GM12878 (cell line): ENCODE measurements at regions not wholly inside any gene's neighbourhood (a gene's known extent, or its start where the extent isn't known, plus 50 kb on each side); places are given as distances from the start of the nearest gene placed in this dataset.

Experiments used
- CTCF ChIP-seq, 3 experiments: IDR thresholded peaks in 2 of 3; conservative IDR thresholded peaks in 1 of 3; 2 replicates each; pipeline ENCODE4 v1.5.1; 2011; ENCODE audit warnings: low read depth in 3 of 3, low read length in 3 of 3, mild to moderate bottlenecking in 3 of 3, control low read depth in 2 of 3, moderate library complexity in 2 of 3, inconsistent platforms in 1 of 3, mixed read lengths in 1 of 3; ENCODE audit not compliant: control insufficient read depth in 2 of 3, insufficient read depth in 1 of 3; ENCODE audit errors: extremely low read depth in 1 of 3
- MAX ChIP-seq: IDR thresholded peaks from 2 replicates; pipeline ENCODE4 v1.6.1; 2012; ENCODE audit warnings: low read depth, low read length, improper control_type of control experiment
- ZNF592 ChIP-seq: fragments of 450-650 bp; IDR thresholded peaks from 2 replicates; pipeline ENCODE4 v1.6.1; 2017; ENCODE audit warnings: mild to moderate bottlenecking, moderate library complexity

DNA sequence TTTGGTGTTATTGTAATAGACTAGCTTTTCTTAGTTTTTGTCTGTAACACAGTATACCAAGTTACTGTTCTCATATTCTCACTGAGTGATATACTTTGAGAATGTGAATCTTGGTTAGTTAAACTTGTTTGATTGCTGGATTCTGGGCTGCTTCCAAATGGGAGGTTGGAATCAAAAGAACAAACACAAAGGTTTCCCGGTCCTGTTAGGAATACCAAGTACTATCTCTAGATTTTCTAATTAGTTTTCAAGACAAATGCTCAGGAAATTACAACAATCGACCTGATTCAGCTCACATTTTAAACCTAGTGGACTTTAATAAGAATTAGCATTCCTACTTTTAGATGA is 244.3 kb downstream of the CSNK1G3 start:
- TF ChIP-seq CTCF (IDR thresholded peaks at IDR 0.05 in 2 of 3, conservative IDR thresholded peaks at IDR 0.05 in 1 of 3; ENCODE audit: control insufficient read depth in 2 of 3, extremely low read depth in 1 of 3, insufficient read depth in 1 of 3, low read depth in 3 of 3, low read length in 3 of 3): no peak
- no peak for TF ChIP-seq ZNF592
- no peak for TF ChIP-seq MAX
